H9 (cell line): ENCODE measurements at regions not wholly inside any gene's neighbourhood (a gene's known extent, or its start where the extent isn't known, plus 50 kb on each side); places are given as distances from the start of the nearest gene placed in this dataset.

Experiments
- DNase-seq: peaks from one replicate; pipeline ENCODE4 v3.0.0-alpha.2; 2017
- H2AFZ ChIP-seq: one replicate; pipeline ENCODE4 v1.6.1; 2013; ENCODE audit warnings: mild to moderate bottlenecking, low read length, control low read depth, moderate library complexity
- H2AK5ac ChIP-seq: 2 replicates; pipeline ENCODE4 v1.6.1; 2013; ENCODE audit warnings: low read length, control low read depth, mixed read lengths; ENCODE audit not compliant: insufficient read length
- H2BK120ac ChIP-seq: one replicate; pipeline ENCODE4 v1.6.1; 2013; ENCODE audit warnings: low read depth, mild to moderate bottlenecking, low read length, control low read depth, inconsistent platforms; ENCODE audit not compliant: poor library complexity, severe bottlenecking
- H2BK12ac ChIP-seq: 2 replicates; pipeline ENCODE4 v1.6.1; 2013; ENCODE audit warnings: low read length, control low read depth, mixed read lengths, low read depth; ENCODE audit not compliant: insufficient read length
- H2BK15ac ChIP-seq: 2 replicates; pipeline ENCODE4 v1.6.1; 2013; ENCODE audit warnings: low read depth, low read length, control low read depth
- H2BK20ac ChIP-seq: one replicate; pipeline ENCODE4 v1.6.1; 2013; ENCODE audit warnings: low read depth, mild to moderate bottlenecking, low read length, control low read depth, inconsistent platforms; ENCODE audit not compliant: poor library complexity, severe bottlenecking
- H2BK5ac ChIP-seq: 2 replicates; pipeline ENCODE4 v1.6.1; 2013; ENCODE audit warnings: low read length, control low read depth, mixed read lengths; ENCODE audit not compliant: insufficient read length
- H3K14ac ChIP-seq: 2 replicates; pipeline ENCODE4 v1.6.1; 2013; ENCODE audit warnings: low read length, control low read depth; ENCODE audit not compliant: insufficient read depth
- H3K18ac ChIP-seq: 2 replicates; pipeline ENCODE4 v1.6.1; 2013; ENCODE audit warnings: low read depth, mild to moderate bottlenecking, mixed read lengths, low read length, control low read depth; ENCODE audit not compliant: insufficient read length
- H3K23ac ChIP-seq: 2 replicates; pipeline ENCODE4 v1.6.1; 2013; ENCODE audit warnings: low read length, control low read depth, mixed read lengths, low read depth; ENCODE audit not compliant: insufficient read length
- H3K23me2 ChIP-seq: 2 replicates; pipeline ENCODE4 v1.6.1; 2013; ENCODE audit warnings: low read depth, mild to moderate bottlenecking, mixed read lengths, low read length, control low read depth; ENCODE audit not compliant: insufficient read length, poor library complexity, severe bottlenecking
- H3K27ac ChIP-seq: 2 replicates; pipeline ENCODE4 v1.5.1; 2013; ENCODE audit warnings: low read length, control low read depth, mixed read lengths, low read depth; ENCODE audit not compliant: insufficient read length
- H3K27me3 ChIP-seq: 2 replicates; pipeline ENCODE4 v1.6.1; 2013; ENCODE audit warnings: low read length, control low read depth, inconsistent platforms; ENCODE audit not compliant: insufficient read depth
- H3K4ac ChIP-seq: 2 replicates; pipeline ENCODE4 v1.6.1; 2013; ENCODE audit warnings: low read depth, mild to moderate bottlenecking, control low read depth, inconsistent platforms, low read length, moderate library complexity
- H3K4me1 ChIP-seq: 2 replicates; pipeline ENCODE4 v1.6.1; 2013; ENCODE audit warnings: low read length, control low read depth, inconsistent platforms; ENCODE audit not compliant: insufficient read depth
- H3K4me2 ChIP-seq: 2 replicates; pipeline ENCODE4 v1.6.1; 2013; ENCODE audit warnings: low read length, control low read depth, mixed read lengths; ENCODE audit not compliant: insufficient read length, insufficient read depth
- H3K56ac ChIP-seq: 2 replicates; pipeline ENCODE4 v1.6.1; 2013; ENCODE audit warnings: low read depth, mild to moderate bottlenecking, mixed read lengths, low read length, control low read depth; ENCODE audit not compliant: insufficient read length
- H3K79me1 ChIP-seq: 2 replicates; pipeline ENCODE4 v1.6.1; 2013; ENCODE audit warnings: low read depth, mild to moderate bottlenecking, moderate library complexity, low read length, control low read depth, inconsistent platforms; ENCODE audit not compliant: insufficient read depth, poor library complexity, severe bottlenecking
- H3K79me2 ChIP-seq: 2 replicates; pipeline ENCODE4 v1.6.1; 2013; ENCODE audit warnings: low read length, control low read depth, inconsistent platforms; ENCODE audit not compliant: insufficient read depth
- H3K9ac ChIP-seq: 2 replicates; pipeline ENCODE4 v1.6.1; 2013; ENCODE audit warnings: low read length, control low read depth, mixed read lengths; ENCODE audit not compliant: insufficient read length; ENCODE audit errors: extremely low read depth
- H3K9me3 ChIP-seq: one replicate; pipeline ENCODE4 v1.6.1; 2013; ENCODE audit warnings: low read depth, low read length, inconsistent platforms; ENCODE audit not compliant: control insufficient read depth
- H3T11ph ChIP-seq: one replicate; pipeline ENCODE4 v1.6.1; 2013; ENCODE audit warnings: mild to moderate bottlenecking, low read length, control low read depth, inconsistent platforms
- H4K20me1 ChIP-seq: one replicate; pipeline ENCODE4 v1.6.1; 2013; ENCODE audit not compliant: control insufficient read depth, insufficient read length, insufficient read depth
- H4K5ac ChIP-seq: 2 replicates; pipeline ENCODE4 v1.6.1; 2013; ENCODE audit warnings: low read depth, mild to moderate bottlenecking, mixed read lengths, low read length, control low read depth; ENCODE audit not compliant: insufficient read length
- H4K8ac ChIP-seq: replicated peaks from 2 replicates; pipeline ENCODE4 v1.6.1; 2013; ENCODE audit warnings: low read length, control low read depth, mixed read lengths, low read depth; ENCODE audit not compliant: insufficient read length
- H4K91ac ChIP-seq: 2 replicates; pipeline ENCODE4 v1.6.1; 2013; ENCODE audit warnings: low read depth, mild to moderate bottlenecking, moderate library complexity, mixed read lengths, low read length, control low read depth; ENCODE audit not compliant: insufficient read length
- H3K27ac Mint-ChIP-seq, 3 experiments: 2 replicates in 2 of 3; 3 replicates in 1 of 3; pipeline ENCODE4 v1.8.0; 2020 to 2021; ENCODE audit warnings: mixed read lengths in 3 of 3, mild to moderate bottlenecking in 1 of 3, moderate library complexity in 1 of 3
- H3K27me3 Mint-ChIP-seq: 2 replicates; pipeline ENCODE4 v1.8.0; 2021; ENCODE audit warnings: low read depth, mild to moderate bottlenecking, moderate library complexity, mixed read lengths
- H3K36me3 Mint-ChIP-seq, 3 experiments: 2 replicates in 2 of 3; 3 replicates in 1 of 3; pipeline ENCODE4 v1.8.0; 2020 to 2021; ENCODE audit warnings: low read depth in 3 of 3, mixed read lengths in 3 of 3; ENCODE audit not compliant: insufficient read depth in 1 of 3
- H3K4me1 Mint-ChIP-seq, 2 experiments: 2 replicates each; pipeline ENCODE4 v1.8.0; 2020; ENCODE audit warnings: mixed read lengths in 2 of 2
- H3K4me3 Mint-ChIP-seq, 2 experiments: 2 replicates in 1 of 2; 3 replicates in 1 of 2; pipeline ENCODE4 v1.8.0; 2020 to 2021; ENCODE audit warnings: mild to moderate bottlenecking in 2 of 2, mixed read lengths in 2 of 2, moderate library complexity in 1 of 2
- H3K9me3 Mint-ChIP-seq, 2 experiments: 2 replicates in 1 of 2; 3 replicates in 1 of 2; pipeline ENCODE4 v1.8.0; 2020; ENCODE audit warnings: mild to moderate bottlenecking in 2 of 2, mixed read lengths in 2 of 2, moderate library complexity in 1 of 2
- WGBS: extraction: QIAGEN DNeasy Blood & Tissue Kit; methylation state at CpG from one replicate; pipeline ENCODE4 v1.1.7; 2013; ENCODE audit warnings: missing lambda C conversion rate, low lambda C conversion rate, mixed read lengths; ENCODE audit not compliant: insufficient read length; ENCODE audit errors: extremely low coverage; 5-methylcytosine and 5-hydroxymethylcytosine counted together
- TF ChIP-seq, protein P1 (sequence below): fragments of 200-600 bp; sonication (generic); conservative IDR thresholded peaks from 3 replicates; pipeline ENCODE4 v1.8.0; 2021; ENCODE audit warnings: antibody characterized with exemption, mild to moderate bottlenecking

DNA sequence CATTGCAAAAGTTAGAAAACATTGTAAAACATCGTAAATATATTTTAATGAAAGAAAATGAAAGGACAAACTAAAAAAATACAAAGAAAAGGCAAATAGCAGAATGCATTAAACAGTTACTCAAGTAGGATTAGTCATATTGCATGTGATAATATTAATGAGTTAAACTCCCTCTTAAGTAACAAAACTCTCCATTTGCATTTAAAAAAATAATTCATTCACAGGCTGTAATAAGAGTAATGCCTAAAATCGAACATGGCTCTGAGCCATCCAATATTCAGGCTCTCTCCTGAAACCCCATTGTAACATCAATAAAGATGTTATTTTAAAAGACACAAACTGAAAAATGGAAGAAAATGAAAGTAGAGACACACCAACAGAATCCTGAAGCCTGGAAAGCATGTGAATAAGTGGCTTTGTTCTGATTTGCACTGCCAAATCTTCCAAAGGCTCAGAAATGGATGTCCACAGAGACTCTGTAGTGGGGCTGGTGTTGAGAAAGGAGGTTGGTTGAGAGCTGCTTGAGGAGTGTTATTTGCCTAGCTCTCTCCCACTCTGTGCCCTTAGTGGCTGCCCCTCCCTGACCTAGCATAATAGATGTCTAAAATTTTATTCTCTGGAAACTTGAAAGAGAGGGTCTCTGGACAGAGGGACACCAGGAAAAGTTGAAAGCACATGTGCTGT, 268.3 kb upstream of the MEOX2 start:
- Histone ChIP-seq H3K23ac (no peak overlapping the region), H2BK5ac (no peak overlapping the region), H3K27ac (no peak overlapping the region), H3T11ph (no peak overlapping the region), H2BK12ac (no peak overlapping the region), H2AFZ (no peak overlapping the region), H3K14ac (no peak overlapping the region), H3K27me3 (no peaks in the 10 kb centered on the region), H3K4me1 (no peaks in the 10 kb centered on the region), H3K79me2 (no peaks in the 10 kb centered on the region), H3K9ac (no peak overlapping the region), H2AK5ac (no peak overlapping the region), H2BK120ac (no peak overlapping the region), H3K4ac (no peak overlapping the region), H2BK15ac (no peak overlapping the region), H3K18ac (no peak overlapping the region), H3K23me2 (no peaks in the 10 kb centered on the region), H4K91ac (no peak overlapping the region), H3K9me3 (no peaks in the 10 kb centered on the region), H4K20me1 (no peaks in the 10 kb centered on the region), H3K56ac (no peak overlapping the region), H3K79me1 (no peaks in the 10 kb centered on the region), H4K5ac (no peak overlapping the region), H2BK20ac (no peak overlapping the region), H4K8ac (no peak overlapping the region), H3K4me2 (no peak overlapping the region)
- H3K27ac Mint-ChIP-seq, result no peak overlapping the region
- WGBS, result no CpG with 5 or more reads among the region's 2 CpGs
- H3K9me3 Mint-ChIP-seq, result peaks cover 0 to 6% of the 10 kb centered on the region in 2 experiments; a peak in 3 of 5 replicates
- TF ChIP-seq, protein P1, sequence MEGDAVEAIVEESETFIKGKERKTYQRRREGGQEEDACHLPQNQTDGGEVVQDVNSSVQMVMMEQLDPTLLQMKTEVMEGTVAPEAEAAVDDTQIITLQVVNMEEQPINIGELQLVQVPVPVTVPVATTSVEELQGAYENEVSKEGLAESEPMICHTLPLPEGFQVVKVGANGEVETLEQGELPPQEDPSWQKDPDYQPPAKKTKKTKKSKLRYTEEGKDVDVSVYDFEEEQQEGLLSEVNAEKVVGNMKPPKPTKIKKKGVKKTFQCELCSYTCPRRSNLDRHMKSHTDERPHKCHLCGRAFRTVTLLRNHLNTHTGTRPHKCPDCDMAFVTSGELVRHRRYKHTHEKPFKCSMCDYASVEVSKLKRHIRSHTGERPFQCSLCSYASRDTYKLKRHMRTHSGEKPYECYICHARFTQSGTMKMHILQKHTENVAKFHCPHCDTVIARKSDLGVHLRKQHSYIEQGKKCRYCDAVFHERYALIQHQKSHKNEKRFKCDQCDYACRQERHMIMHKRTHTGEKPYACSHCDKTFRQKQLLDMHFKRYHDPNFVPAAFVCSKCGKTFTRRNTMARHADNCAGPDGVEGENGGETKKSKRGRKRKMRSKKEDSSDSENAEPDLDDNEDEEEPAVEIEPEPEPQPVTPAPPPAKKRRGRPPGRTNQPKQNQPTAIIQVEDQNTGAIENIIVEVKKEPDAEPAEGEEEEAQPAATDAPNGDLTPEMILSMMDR, result no peak
- no peaks in the 10 kb centered on the region for H3K4me1 Mint-ChIP-seq
- no peak for DNase-seq
- peaks cover 0 to 2% (median 0%) of the 10 kb centered on the region in 3 experiments; a peak in 1 of 7 replicates for H3K36me3 Mint-ChIP-seq
- no peaks in the 10 kb centered on the region for H3K27me3 Mint-ChIP-seq
- no peak overlapping the region for H3K4me3 Mint-ChIP-seq
